IMR-90 (cell line): ENCODE measurements at regions not wholly inside any gene's neighbourhood (a gene's known extent, or its start where the extent isn't known, plus 50 kb on each side); places are given as distances from the start of the nearest gene placed in this dataset.

Source experiments
- CEBPB ChIP-seq: IDR thresholded peaks from 2 replicates; pipeline ENCODE4 v1.6.1; 2012; ENCODE audit warnings: low read depth, low read length, improper control_type of control experiment
- CTCF ChIP-seq: conservative IDR thresholded peaks from 2 replicates; pipeline ENCODE4 v1.5.1; 2012; ENCODE audit warnings: mild to moderate bottlenecking, low read depth, low read length, improper control_type of control experiment
- POLR2A ChIP-seq: IDR thresholded peaks from 2 replicates; pipeline ENCODE4 v1.6.1; 2012; ENCODE audit warnings: mild to moderate bottlenecking, low read depth, low read length
- RAD21 ChIP-seq: IDR thresholded peaks from 2 replicates; pipeline ENCODE4 v1.6.1; 2012; ENCODE audit warnings: low read length, improper control_type of control experiment
- USF2 ChIP-seq: fragments of 150-350 bp; IDR thresholded peaks from 2 replicates; pipeline ENCODE4 v1.6.1; 2017; ENCODE audit warnings: mild to moderate bottlenecking, antibody characterized with exemption, low read length, low read depth

DNA sequence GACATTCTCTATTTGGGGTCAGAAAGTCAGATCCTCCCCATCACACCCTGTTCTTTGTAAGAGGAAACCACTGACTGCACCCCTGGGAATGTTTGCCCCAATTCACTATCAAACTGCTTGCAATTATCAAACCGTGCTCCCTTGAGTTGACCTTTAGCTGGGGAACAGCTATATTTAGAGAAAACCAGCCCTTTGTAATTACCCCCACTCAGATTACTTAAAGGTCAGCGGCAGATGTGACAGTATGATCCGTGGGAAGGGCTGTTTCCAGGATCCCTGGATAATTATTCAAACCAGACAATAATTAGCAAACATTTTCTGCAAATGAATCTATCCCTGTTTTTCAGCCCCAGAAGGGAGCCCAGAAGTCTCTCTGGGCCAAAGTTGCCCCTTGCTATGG lies 242.7 kb downstream of the RRAGC start:
- no peak for TF ChIP-seq POLR2A
- TF ChIP-seq CEBPB = no peak
- TF ChIP-seq CTCF = no peak
- no peak for TF ChIP-seq USF2
- no peak for TF ChIP-seq RAD21
